IPS-18c (cell line): ENCODE measurements at regions not wholly inside any gene's neighbourhood (a gene's known extent, or its start where the extent isn't known, plus 50 kb on each side); places are given as distances from the start of the nearest gene placed in this dataset.

Experiments
- H3K4me3 ChIP-seq: 2 replicates; pipeline ENCODE4 v1.7.0; 2013; ENCODE audit warnings: low read depth, mild to moderate bottlenecking, low read length, moderate library complexity; ENCODE audit not compliant: insufficient read depth
- H3K9me3 ChIP-seq: one replicate; pipeline ENCODE4 v1.6.1; 2013; ENCODE audit warnings: mild to moderate bottlenecking, low read length, moderate library complexity; ENCODE audit not compliant: control insufficient read depth, insufficient read depth

GRCh38 chr5:50995285-50995942, 329.0 kb downstream of the PARP8 start:
- Histone ChIP-seq H3K4me3 (no peak overlapping the region), H3K9me3 (peaks cover 2% of the 10 kb centered on the region)

- Histone ChIP-seq H3K4me3 (no peak overlapping the region), H3K9me3 (no peaks in the 10 kb centered on the region)
Measured at GRCh38 chr5:51001227-51001923, 334.9 kb downstream of the PARP8 start.

- H3K9me3 ChIP-seq = no peaks in the 10 kb centered on the region
- H3K4me3 ChIP-seq = no peak overlapping the region
Measured at GRCh38 chr5:51002368-51002767, 335.9 kb downstream of the PARP8 start.

GRCh38 chr5:51013036-51013435, 346.6 kb downstream of the PARP8 start:
- H3K9me3 ChIP-seq = no peaks in the 10 kb centered on the region
- H3K4me3 ChIP-seq = no peak overlapping the region

GRCh38 chr5:51018423-51018822, 352.0 kb downstream of the PARP8 start:
- no peak overlapping the region for H3K4me3 ChIP-seq
- no peaks in the 10 kb centered on the region for H3K9me3 ChIP-seq

GRCh38 chr5:51024263-51024662, 357.8 kb downstream of the PARP8 start:
- no peak overlapping the region for H3K4me3 ChIP-seq
- no peaks in the 10 kb centered on the region for H3K9me3 ChIP-seq

- Histone ChIP-seq H3K9me3 (no peaks in the 10 kb centered on the region), H3K4me3 (no peak overlapping the region)
Measured at GRCh38 chr5:51027271-51027670, 356.0 kb upstream of the ISL1 start.

GRCh38 chr5:51028394-51028793, 354.9 kb upstream of the ISL1 start:
- H3K4me3 ChIP-seq = no peak overlapping the region
- H3K9me3 ChIP-seq = no peaks in the 10 kb centered on the region

- Histone ChIP-seq H3K4me3 (no peak overlapping the region), H3K9me3 (no peaks in the 10 kb centered on the region)
Measured at GRCh38 chr5:51033215-51033614, 350.0 kb upstream of the ISL1 start.

GRCh38 chr5:51034222-51034901, 348.9 kb upstream of the ISL1 start:
- H3K4me3 ChIP-seq = no peak overlapping the region
- H3K9me3 ChIP-seq = no peaks in the 10 kb centered on the region

- H3K4me3 ChIP-seq = no peak overlapping the region
- no peaks in the 10 kb centered on the region for H3K9me3 ChIP-seq
Measured at GRCh38 chr5:51039424-51040329, 343.6 kb upstream of the ISL1 start.

GRCh38 chr5:51043745-51044144, 339.5 kb upstream of the ISL1 start:
- Histone ChIP-seq H3K9me3 (no peaks in the 10 kb centered on the region), H3K4me3 (no peak overlapping the region)

- no peak overlapping the region for H3K4me3 ChIP-seq
- no peaks in the 10 kb centered on the region for H3K9me3 ChIP-seq
Measured at GRCh38 chr5:51047369-51047768, 335.9 kb upstream of the ISL1 start.

GRCh38 chr5:51053361-51053760, 329.9 kb upstream of the ISL1 start:
- H3K9me3 ChIP-seq = no peaks in the 10 kb centered on the region
- H3K4me3 ChIP-seq = no peak overlapping the region

GRCh38 chr5:51060953-51061352, 322.3 kb upstream of the ISL1 start:
- Histone ChIP-seq H3K9me3 (peaks cover 2% of the 10 kb centered on the region), H3K4me3 (no peak overlapping the region)

GRCh38 chr5:51072937-51073336, 310.3 kb upstream of the ISL1 start:
- H3K9me3 ChIP-seq = no peaks in the 10 kb centered on the region
- no peak overlapping the region for H3K4me3 ChIP-seq

- H3K9me3 ChIP-seq = no peaks in the 10 kb centered on the region
- no peak overlapping the region for H3K4me3 ChIP-seq
Measured at GRCh38 chr5:51082741-51083140, 300.5 kb upstream of the ISL1 start.
